NCI-H2029 (cell line): ENCODE measurements at regions not wholly inside any gene's neighbourhood (a gene's known extent, or its start where the extent isn't known, plus 50 kb on each side); places are given as distances from the start of the nearest gene placed in this dataset.
A peak's percentile ranks its signal among the peaks of the same experiment; 100 is the strongest.
"Not testable (repeated sequence)": the region's sequence is repeated elsewhere in the genome, so short reads cannot be mapped to it uniquely, and the experiment has no call there.

Experiments used
- DNase-seq: peaks from one replicate; lab custom pipeline; 2025; lab: John Stamatoyannopoulos, UW

DNA sequence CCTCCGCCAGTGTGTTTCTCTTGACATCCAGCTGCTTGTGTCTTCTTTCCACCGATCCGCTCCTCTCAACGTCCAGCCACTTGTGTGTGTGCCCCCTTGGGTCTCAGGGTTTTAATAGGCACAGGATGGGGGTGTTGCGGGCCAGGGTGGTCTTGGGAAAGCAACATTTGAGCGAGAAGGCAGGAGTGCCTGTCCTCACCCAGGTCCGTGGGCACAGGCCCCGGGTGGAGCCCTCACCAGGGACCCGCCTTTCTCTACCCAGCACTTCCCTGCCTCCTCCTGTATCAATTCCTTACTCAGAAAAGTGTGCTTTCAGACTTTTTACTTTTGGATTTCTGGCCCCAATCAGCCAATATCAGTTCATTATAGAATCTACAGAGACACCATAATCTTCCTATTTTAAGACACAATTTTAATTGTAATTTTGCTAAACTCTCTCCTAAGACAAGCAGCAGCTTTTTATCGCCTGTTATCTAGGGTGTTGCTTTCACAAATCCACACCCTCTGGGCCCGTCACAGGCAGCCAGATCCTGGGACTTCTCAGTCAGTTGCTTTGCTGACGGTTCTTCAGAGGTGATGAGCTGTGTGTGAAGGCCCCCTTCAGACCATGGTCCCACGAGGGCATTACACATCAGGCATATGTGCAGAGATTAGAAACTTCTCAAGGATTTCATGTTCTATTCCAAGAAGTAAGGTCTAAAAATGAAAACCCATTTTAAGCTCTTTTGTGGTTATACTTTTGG, 96.0 kb upstream of the FHL2 start:
- DNase-seq: no peak

- peak; percentile 63 for DNase-seq
Measured at GRCh38 chr2:105490956-105491355, 92.1 kb upstream of the FHL2 start.

DNA sequence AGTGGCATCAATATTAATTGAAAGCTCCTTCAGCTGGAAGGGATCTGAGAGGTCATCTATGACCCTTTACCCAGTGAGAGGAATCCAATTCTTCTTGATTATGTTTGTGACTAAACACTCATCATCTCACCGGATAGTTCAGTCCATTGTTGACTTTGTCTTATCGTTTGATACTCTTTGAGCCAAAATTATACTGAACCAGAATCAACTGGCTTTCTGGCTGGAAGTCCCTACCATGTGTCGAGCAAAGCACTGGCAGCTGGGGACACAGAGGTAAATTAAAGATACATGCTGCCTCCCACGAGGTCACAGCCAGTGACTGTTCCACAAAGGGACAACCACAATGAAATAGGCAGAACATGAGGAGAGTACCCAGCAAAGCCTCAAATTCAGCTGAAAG, 91.4 kb upstream of the FHL2 start:
- DNase-seq: peak; percentile 86

DNA sequence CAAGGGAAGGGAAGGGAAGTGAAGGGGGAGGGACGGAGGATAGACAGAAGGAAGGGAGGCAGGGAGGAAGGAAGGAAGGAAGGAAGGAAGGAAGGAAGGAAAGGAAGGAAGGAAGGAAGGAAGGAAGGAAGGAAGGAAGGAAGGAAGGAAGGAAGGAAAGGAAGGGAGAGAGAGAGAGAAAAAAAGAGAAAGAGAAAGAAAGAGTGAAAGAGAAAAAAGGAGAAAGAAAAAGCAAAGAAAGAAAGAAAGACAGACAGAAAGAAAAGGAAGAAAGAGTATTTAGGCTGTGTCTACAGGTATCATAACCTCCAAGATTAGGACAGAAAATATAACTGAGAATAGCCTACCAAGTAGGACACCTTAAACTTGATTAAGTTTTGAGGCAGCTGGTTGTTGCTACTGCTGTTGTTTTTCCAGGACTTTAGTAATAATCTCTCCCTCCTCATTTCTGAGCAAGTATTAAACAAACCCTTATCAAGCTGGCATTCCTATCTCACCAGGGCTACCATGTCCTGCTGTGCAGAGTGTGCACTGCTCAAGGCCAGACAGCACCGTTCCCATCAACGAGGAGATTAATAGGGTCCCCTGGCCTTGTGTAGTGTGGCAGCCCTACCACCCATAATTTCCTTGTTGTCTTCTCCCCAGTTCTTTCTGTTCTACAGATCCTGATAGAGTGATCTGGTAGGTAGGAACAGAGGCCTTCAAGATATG, 90.5 kb upstream of the FHL2 start:
- DNase-seq: no peak

DNA sequence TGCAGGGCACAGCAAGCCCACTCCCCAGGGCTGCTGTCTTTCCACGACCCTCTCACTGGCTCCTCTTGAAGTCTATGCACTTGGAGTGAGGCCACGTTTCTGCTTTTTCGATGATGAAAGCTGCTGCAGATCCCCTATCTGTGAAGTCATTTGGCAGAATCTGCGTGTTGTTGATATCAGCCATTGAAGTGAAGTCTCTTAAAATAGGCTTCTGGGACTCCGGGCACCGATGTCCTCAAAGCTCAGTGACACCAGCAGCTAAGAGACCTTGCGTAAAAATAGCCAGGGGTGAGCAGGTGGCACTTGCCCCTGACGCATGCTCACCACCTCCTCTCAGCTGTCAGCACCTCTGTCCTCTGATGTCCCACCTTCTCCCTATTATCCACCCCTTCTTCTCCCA, 89.4 kb upstream of the FHL2 start:
- no peak for DNase-seq

- DNase-seq: no peak
Measured at GRCh38 chr2:105487142-105488069, 88.6 kb upstream of the FHL2 start.

DNA sequence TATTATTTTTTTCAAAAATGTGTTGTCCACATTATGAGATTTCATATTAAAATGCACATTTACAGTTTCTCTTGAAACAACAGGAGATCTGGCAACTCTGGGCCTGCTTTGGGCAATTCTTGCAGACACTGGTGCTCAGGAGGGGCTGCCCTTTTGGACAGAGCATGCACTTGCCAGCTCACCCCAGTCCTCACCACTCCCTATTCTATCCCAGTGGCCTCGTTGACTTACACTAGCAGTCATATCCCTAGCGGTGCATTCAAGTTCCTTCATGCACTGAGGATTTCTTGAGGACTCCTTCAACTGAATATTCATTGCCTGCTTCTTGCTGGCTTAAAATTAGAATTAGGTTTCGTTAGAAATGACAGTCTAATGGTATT, 87.9 kb upstream of the FHL2 start:
- DNase-seq: no peak

GRCh38 chr2:105478670-105479069, 79.8 kb upstream of the FHL2 start:
- DNase-seq: no peak

- DNase-seq: not testable (repeated sequence)
Measured at GRCh38 chr2:105477050-105477620, 78.3 kb upstream of the FHL2 start.

- DNase-seq: no peak
Measured at GRCh38 chr2:105473011-105473410, 74.2 kb upstream of the FHL2 start.

DNA sequence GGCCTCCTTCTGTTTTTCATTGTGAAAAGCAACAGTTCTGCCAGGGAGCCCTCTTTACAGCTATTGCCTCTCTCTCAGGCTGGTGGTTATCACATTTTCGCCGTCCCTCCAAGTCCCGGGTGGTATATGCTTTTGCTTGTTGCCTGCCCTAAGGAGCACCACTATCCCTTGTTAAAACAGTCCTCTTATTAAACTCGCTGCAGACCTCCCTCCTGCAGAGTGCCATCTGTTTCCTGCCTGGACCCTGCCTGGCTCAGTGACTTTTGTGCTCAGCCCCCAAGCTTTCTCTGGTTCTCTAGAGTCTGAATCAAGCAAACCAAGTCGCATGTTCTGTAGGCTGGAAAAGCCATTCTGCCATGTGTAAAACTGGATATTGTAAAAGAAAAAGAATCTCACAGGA, 72.1 kb upstream of the FHL2 start:
- no peak for DNase-seq

DNA sequence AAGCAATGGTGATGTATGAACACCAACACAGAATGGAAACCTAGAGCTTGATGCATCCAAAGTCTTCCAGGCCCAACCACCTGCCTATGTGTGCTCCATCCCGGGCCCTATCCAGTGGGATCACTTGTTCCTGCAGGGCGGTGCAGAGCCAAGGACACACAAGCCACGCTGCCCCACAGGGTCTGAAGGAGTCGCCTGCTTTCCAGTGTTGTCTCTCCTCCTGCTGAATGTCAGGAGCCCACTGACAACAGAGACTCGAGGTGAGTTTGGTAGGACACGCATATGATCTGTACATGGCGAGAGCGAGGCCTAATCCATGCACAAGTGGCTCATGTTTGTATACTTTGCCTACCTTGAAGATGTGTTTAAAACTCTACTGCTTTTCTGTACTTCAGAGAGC, 70.9 kb upstream of the FHL2 start:
- DNase-seq: no peak

GRCh38 chr2:105468582-105469042, 69.8 kb upstream of the FHL2 start:
- DNase-seq: no peak

- no peak for DNase-seq
Measured at GRCh38 chr2:105464325-105464724, 65.5 kb upstream of the FHL2 start.

DNA sequence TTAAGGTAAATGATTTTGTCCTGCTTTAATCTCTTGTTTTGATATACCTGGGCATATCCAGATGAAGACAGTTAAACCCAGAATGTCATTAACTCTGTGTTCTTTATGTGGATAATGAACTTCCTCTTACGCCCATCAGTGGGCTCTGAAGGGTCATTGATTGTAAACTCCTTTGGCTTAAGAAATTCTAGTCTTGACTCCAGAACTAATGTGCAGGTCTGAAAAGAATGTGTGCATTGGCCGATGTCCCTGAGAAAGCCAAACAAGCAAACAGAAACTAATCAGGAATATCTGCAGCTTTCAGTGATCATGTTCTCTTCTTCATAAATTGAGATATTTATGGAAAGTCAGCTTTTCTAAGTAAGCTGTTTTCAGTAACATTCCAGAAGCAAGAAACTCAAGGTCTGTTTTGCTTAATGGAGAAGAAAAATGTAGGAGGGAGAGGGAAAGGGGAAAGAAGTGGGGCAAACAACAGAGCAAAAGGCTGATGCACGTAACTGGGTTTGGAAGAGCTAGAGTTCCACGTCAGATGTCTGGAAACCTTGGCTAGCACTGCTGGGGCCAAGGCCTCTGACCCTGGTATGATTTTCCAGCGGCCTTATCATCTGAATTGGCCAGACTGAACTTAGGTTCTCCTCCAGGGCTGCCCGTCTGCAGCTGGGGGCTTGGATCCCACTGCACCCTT, 61.3 kb upstream of the FHL2 start:
- DNase-seq: no peak

GRCh38 chr2:105458076-105458475, 59.2 kb upstream of the FHL2 start:
- DNase-seq: no peak

DNA sequence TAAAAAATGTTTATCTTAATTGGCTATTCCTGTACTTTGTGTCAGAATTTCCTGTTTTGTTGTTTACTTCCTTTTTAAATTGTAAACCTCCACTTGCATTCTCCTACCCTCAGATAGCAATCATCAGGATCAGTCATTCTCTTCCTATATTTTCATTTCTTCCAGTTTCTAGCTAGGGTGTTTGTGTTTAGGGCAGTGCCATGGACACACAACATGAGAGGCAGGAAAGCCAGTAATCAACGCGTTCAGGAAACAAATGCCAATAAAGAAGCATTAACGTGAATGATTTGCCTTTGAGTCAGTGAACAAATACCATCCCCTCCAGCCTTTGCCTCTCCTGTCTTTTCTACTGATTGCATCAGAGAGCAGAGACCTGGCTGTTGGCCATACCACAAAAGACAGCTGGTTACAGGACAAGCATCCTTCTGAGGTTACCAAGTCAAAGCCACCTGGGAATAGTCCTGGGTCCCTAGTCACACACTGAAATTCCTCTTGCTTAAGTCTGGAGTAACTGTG, 56.7 kb upstream of the FHL2 start:
- DNase-seq: peak; percentile 96

GRCh38 chr2:105454801-105455485, 56.1 kb upstream of the FHL2 start:
- no peak for DNase-seq

- DNase-seq: no peak
Measured at GRCh38 chr2:105451571-105452166, 52.8 kb upstream of the FHL2 start.

DNA sequence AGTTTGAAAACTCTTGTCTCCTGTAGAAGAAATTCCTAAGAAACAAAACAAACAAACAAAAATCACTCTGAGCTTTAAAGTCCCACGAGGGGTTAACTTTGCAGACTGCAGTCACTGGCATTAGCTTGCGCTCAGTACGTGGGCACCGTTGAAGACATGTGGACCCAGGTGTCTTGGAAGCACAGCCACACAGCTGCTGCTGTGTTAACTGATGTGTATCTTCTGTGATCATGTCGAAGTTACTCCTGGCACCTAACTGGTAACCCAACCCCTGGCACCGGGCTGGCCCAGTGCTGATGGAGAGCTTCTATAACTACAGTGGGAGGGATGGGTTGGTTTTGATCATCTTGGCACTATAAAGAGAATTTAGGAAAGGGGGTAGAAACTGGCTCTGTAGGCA, 51.6 kb upstream of the FHL2 start:
- DNase-seq: peak; percentile 59
